AG09319 (cell line): ENCODE measurements at regions not wholly inside any gene's neighbourhood (a gene's known extent, or its start where the extent isn't known, plus 50 kb on each side); places are given as distances from the start of the nearest gene placed in this dataset.

ENCODE experiments used
- DNase-seq: peaks from one replicate; pipeline ENCODE4 v3.0.0-alpha.2; 2010; ENCODE audit warnings: low read depth; ENCODE audit errors: extremely low read depth
- TF ChIP-seq, protein P1 (sequence below): IDR thresholded peaks from 2 replicates; pipeline ENCODE4 v1.5.1; 2011; ENCODE audit warnings: low read depth, mild to moderate bottlenecking, inconsistent platforms, low read length, moderate library complexity

- TF ChIP-seq, protein P1, sequence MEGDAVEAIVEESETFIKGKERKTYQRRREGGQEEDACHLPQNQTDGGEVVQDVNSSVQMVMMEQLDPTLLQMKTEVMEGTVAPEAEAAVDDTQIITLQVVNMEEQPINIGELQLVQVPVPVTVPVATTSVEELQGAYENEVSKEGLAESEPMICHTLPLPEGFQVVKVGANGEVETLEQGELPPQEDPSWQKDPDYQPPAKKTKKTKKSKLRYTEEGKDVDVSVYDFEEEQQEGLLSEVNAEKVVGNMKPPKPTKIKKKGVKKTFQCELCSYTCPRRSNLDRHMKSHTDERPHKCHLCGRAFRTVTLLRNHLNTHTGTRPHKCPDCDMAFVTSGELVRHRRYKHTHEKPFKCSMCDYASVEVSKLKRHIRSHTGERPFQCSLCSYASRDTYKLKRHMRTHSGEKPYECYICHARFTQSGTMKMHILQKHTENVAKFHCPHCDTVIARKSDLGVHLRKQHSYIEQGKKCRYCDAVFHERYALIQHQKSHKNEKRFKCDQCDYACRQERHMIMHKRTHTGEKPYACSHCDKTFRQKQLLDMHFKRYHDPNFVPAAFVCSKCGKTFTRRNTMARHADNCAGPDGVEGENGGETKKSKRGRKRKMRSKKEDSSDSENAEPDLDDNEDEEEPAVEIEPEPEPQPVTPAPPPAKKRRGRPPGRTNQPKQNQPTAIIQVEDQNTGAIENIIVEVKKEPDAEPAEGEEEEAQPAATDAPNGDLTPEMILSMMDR, result no peak
- no peak for DNase-seq
These were observed 2109.4 kb upstream of the PIK3C3 start for GRCh38 chr18:39845631-39846030.

DNA sequence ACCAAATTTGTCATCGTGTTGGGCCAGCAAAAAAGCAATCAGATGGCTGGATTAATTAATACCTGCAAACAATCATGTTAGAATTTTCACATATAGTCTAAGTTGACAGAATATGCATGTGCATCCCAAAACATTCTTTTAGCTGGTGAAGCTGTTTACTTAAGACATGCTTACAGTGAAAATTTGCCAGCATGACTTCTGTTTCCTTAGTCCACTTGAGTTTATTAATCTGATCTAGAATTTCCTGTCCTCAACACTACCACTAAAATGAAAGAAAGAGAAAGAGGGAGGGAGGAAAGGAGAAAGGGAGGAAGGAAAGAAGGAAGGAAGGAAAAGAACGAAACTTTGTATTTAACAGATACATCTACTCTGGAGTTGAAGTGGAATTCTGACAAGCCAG is 2109.9 kb upstream of the PIK3C3 start:
- TF ChIP-seq, protein P1, result no peak

GRCh38 chr18:39843546-39843945 is 2111.5 kb upstream of the PIK3C3 start:
- DNase-seq, result no peak
- TF ChIP-seq, protein P1, result no peak

More for the DNA sequence above, 2109.9 kb upstream of the PIK3C3 start:
- DNase-seq, result no peak

DNA sequence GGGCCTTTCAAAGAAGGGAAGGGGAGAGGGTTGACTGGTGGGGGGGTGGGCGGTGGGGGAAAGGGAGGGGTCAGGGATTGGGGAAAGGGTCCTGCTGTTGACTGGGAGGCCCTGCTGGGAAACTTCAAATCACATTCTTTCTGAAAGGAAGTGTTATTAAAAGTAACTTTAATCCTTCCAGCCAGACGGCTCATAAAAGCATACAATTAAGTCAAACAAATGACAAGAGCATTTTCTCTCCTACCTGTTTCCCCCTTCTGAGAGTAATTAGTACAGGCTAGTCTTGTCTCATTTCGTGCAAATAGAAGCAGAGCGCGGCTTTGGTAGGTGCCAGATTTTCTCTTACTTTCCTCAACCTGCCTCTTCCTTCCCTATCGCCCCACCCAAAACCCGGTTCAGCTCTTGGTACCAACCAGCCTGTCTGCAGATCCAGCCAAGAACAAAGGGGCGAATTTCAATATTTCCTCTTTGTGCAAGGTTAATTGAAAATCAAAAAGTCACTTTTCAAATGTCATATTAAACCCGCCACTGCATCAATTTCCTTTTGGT is 2112.6 kb upstream of the PIK3C3 start:
- no peak for DNase-seq
- TF ChIP-seq, protein P1, result no peak

GRCh38 chr18:39841482-39842365 is 2113.3 kb upstream of the PIK3C3 start:
- TF ChIP-seq, protein P1, result peak; percentile 45

GRCh38 chr18:39840856-39841481 is 2114.1 kb upstream of the PIK3C3 start:
- no peak for DNase-seq
- TF ChIP-seq, protein P1, result no peak

More at GRCh38 chr18:39841482-39842365, 2113.3 kb upstream of the PIK3C3 start:
- DNase-seq, result peak; percentile 14

GRCh38 chr18:39840406-39840805 is 2114.6 kb upstream of the PIK3C3 start:
- TF ChIP-seq, protein P1, result no peak
- DNase-seq, result no peak
